HT1080 (cell line): ENCODE measurements at regions not wholly inside any gene's neighbourhood (a gene's known extent, or its start where the extent isn't known, plus 50 kb on each side); places are given as distances from the start of the nearest gene placed in this dataset.

ENCODE experiments used
- DNase-seq: peaks from one replicate; pipeline ENCODE4 v3.0.0-alpha.2; 2015; ENCODE audit warnings: low read depth

- DNase-seq = no peak
Measured at GRCh38 chr3:189109145-189109544, 62.6 kb upstream of the TPRG1 start.

- DNase-seq = no peak
Measured at GRCh38 chr3:189117087-189117486, 54.7 kb upstream of the TPRG1 start.

- no peak for DNase-seq
Measured at GRCh38 chr3:189118896-189119295, 52.9 kb upstream of the TPRG1 start.

- DNase-seq = no peak
Measured at GRCh38 chr3:189119950-189120349, 51.8 kb upstream of the TPRG1 start.

- peak; percentile 28 for DNase-seq
Measured at GRCh38 chr3:189121092-189121491, 50.7 kb upstream of the TPRG1 start.
